NCI-H1048 (cell line): ENCODE measurements at regions not wholly inside any gene's neighbourhood (a gene's known extent, or its start where the extent isn't known, plus 50 kb on each side); places are given as distances from the start of the nearest gene placed in this dataset.
A peak's percentile ranks its signal among the peaks of the same experiment; 100 is the strongest.

Experiments
- DNase-seq: peaks from one replicate; lab custom pipeline; 2025; lab: John Stamatoyannopoulos, UW

DNA sequence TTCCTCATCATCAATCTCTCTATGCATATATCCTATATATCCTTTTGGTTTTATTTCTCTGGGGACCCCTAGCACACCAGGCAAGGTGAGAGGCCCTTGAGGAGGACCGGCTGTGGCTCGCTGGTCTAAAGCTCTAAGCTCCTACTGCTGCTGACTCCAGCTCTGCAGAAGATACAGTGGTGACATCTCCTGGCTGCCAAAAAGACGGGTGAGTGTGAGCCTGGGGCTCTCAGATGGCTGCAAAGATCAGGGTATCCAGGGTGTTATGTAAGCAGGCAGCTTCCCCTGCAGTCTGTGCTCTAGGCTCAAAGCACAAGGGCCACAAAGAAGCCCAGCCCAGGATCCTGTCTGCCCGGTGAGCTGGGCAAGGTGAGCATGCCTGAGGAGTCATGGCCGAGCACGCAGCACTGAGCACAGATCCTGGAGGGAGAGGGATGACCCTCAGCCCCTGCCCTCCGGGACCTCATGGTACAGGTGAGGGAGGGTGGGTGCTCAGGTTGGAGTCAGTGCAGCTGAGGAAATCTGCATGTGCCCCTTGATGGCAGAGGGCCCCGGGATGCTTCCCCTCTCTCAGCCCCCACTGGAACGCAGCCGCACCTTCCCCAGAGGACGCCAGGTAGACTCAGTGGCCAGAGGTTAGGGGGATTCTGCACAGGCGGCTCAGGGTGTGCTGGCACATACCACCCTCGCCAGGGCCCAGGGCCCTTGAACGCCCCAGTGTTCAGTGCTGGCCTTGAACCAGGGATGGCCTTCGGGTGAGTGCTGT lies 95.4 kb upstream of the INSIG1 start:
- no peak for DNase-seq

DNA sequence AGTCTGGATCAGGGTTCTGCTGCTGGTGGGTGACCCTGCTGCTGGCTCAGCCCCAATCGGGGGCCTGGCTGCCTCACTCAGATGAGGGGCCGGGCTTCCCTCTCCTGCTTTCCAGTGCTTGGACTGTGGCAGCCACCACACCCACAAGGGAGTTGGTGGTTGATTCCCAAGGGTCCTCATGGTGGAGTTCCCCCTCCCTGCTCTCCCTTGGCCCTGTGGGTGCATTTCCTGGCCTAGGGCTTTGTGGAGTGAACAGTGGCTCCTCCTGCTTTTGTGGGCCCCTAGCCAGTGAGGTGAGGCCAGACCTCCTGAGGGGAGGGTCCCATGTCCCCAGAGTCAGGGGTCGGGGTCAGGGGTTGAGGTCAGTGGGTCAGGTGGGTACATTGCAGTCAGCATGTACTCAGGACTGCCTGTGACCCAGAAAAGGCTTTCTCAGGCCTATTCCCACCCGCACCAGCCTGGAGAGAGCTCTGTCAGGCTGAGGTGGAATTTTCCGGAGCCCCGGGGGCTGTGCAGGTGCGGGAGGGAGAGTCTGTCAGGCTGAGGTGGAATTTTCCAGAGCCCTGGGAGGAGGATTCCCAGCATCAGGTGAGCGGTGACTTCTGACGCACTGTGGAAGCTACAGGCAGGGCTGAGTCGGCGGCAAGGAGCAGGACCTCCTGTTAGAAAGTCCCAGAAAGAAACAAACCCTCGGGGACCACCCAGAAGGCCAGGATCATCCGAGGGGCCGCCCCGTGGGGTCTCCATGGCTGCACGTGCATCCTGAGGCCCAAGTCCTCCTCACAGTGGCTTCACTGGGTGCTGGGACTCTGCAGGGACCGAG lies 94.4 kb upstream of the INSIG1 start:
- DNase-seq: no peak

DNA sequence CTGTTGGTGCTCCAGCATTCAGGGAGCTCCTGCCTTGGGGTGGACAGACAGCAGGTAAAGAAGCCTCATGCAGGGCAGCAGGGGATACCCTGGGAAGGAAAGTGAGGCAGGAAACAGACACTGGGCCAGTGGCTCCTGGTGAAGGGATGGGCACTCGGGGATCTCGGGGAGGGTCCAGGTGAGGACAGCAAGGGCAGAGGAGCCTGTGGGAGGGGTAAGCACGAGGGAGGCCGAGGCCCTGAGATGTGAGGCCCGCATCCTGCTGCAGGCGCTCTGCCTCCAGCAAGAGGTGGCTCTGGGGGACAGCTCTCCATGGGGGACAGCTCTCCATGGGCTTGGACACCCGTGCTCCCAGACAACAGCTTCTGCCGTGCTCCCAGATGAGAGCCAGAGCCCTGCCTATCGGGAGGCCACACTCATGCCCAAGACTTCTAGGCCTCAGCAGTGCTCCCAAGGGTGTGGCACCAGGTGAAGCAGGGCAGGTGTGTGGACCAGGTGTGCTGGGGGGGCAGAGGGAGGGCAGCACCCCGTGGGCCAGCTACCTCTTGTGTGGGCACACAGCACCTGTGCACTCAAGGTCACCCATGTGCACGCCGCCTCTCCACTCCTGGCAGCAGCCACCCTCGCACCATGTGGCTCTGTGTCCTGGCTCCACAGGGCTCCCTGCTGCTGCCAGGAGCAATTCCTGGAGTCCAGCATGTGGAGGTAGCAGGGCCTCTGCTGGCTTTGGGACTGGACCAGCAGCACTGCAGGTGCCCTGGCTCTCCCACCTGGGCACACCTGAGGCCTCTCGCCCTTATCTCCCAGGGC lies 93.6 kb upstream of the INSIG1 start:
- no peak for DNase-seq

DNA sequence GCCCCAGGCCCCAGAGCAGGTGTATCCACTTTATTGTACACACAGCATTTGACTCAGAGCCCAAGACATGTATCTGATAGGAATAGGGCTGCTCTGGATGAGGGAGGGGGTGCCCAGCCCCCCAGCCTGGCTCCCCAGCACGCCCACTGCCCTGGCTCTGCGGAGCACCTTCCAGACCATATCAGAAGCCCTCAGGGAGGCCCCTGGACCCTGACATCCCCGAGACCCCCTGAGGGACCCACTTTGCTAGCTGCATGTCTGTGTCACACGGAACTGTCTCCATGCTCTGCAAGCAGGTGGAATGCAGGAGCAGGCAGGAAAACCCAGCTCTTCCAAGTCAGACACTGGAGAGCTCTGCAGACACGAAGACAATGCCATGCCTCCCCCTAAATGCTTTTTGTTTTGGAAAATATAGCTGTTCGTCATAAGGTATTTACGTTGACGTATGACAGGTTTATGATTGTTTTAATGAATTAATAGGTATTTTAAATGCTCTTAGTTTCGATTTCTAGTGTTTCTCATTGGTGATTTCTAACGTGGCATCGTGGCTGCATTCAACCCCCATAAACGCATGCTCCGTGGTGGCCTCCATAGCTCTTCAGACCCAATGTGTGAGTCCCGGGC lies 92.8 kb upstream of the INSIG1 start:
- DNase-seq: no peak

DNA sequence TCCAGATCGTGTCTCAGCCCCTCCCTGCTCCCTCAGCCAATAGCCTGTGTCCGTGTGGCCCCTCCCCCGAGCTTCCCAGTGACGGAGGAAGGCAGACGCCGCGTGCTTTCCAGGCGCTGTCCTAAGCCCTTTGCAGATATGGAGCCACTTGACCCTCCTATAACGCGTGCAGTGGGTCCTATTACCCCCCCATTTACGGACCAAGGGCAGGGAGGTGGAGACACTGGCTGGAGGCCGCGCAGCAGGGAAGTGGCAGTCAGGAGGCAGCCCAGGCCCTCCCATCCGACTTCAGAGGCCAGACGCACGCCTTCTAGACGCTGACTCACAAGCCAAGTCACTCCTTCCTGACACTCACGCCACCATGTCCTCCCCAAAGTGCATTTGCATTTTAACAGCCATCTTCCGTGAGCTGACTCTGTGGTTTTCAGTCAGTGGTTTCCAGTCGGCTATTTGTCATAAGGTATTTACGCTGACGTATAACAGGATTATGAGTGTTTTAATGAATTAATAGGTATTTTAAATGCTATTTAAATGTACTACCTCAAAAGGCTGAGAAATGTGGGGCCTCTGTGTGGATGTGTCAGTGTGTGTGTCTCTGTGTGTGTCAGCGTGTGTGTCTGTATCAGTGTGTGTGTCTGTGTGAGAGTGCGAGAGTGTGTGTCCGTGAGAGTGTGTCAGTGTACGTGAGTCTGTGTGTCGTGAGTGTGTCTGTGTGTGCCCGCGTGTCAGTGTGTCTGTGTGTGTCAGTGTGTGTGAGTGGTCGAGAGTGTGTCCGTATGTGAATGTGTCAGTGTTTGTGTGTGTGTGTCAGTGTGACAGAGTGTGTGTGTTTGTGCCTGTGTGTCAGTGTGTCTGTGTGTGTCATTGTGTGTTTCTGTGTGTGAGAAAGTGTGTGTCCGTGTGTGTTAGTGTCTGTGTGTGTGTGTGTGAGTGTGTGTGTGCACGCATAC lies 92.0 kb upstream of the INSIG1 start:
- peak; percentile 41 for DNase-seq

DNA sequence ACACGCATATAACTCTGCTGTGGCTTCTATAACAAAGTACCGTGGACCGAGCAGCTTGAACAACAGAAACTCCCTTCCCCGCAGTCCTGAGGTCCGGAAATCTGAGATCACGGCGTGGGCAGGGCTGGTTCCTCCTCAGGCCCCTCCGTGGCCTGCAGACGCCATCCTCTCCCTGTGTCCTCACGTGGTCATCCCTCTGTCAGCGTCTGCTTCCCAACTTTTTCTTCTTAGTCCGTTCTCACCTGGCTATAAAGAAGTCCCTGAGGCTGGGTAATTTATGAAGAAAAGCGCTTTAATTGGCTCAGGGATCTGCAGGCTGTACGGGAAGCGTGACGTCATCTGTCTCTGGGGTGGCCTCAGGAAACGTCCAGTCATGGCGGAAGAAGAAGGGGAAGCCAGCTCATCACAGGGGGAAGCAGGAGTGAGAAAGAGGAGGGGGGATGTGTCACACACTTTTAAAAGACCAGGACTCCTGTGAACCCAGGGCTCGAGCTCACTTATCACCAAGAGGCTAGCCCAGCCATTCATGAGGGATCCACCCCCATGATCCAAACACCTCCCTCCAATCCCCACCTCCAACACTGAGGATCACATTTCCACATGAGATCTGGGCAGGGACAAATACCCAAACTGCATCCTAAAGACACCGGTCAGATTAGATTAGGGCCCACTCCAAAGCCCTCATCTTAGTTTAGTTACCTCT lies 91.2 kb upstream of the INSIG1 start:
- DNase-seq: no peak

DNA sequence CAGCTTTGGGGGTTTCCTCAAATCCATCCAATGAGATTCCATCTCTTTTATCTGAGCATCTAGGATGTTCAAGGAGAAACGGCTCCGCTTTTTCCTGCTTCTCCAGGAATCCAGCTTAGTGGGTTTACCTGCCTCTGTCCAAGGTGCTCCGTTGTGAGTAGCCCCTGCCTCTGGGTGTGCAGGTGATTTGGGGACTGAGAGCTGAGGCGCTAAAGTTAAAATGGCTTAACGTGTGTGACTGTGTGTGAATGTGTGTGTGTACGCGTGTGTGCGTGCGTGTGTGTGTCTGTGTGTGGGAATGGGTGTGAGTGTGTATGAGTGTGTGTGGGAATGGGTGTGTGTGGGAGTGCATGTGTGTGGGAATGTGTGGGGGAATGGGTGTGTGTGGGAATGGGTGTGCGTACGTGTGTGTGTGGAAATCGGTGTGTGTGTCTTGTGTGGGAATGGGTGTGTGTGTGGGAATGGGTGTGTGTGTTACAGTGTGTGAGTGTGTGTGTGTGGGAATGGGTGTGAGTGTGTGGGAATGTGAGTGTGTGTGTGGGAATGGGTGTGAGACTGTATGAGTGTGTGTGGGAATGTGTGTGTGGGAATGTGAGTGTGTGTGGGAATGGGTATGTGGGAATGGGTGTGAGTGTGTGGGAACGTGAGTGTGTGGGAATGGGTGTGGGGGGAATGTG lies 90.2 kb upstream of the INSIG1 start:
- no peak for DNase-seq

DNA sequence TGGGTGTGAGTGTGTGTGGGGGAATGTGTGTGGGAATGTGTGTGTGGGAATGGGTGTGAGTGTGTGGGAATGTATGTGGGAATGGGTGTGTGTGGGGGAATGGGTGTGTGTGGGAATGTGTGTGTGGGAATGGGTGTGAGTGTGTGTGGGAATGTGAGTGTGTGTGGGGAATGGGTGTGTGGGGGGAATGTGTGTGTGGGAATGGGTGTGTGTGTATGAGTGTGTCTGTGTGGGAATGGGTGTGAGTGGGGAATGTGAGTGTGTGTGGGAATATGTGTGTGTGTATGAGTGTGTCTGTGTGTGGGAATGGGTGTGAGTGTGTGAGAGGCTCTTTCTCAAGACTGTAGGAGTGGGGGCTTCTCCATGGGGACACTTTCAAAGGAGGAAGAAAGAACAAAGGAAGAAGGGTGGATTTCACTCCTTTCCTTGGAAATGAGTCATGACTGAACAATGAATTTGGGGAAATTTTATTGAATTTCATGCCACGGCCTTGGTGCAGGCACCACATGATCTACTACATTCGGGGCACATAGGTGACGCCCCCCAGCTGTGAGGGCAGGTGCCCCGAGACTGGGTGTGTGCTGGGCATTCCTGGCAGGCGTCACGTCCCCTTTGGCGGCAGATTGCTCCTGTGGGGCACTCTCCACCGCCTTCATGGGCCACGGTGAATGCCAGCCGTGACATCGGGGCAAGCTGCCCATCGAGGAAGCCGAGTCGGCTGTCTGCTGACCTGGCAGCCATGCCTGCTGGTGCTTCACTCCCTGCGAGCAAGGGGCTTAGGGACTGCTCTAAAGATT lies 88.8 kb upstream of the INSIG1 start:
- DNase-seq: no peak

DNA sequence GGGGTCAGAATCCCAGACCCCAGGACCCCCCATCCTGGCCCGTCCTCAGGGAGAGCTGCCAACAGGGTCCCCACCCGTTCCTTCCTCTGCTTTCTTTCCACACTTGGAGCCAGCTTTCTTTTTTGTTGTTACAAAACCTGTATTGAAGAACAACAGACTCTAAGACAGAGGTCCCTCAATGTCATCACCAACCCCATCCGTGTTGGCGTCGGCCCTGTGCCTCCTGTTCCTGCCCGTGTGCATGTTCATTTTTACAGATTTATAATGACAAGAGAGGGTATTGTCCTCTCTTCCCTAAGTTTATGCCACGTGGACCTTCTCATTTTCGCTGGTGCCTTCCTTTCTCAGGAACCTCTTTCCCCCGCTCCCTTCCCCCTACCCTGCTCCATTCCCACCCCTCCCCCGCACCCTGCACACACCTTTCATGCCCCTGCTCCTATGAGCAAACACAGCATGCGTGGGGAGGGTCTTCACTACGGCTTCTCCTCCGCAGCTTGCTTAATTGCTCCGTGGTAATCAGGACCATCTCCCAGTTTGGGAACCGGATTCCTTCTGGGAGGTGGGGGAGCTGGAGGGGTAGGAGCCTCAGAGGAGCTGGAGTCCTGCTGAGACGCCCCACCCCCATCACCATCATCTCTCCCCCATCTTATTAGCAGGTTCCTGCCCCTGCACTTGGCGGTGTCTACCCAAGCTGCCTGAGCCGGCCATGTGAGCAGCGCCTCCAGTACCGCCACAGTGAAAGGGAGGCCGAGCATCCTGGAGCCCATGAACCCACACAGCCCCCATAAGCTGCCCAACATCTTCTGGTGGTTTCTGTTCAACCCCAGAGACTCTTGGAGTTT lies 88.0 kb upstream of the INSIG1 start:
- DNase-seq: no peak

DNA sequence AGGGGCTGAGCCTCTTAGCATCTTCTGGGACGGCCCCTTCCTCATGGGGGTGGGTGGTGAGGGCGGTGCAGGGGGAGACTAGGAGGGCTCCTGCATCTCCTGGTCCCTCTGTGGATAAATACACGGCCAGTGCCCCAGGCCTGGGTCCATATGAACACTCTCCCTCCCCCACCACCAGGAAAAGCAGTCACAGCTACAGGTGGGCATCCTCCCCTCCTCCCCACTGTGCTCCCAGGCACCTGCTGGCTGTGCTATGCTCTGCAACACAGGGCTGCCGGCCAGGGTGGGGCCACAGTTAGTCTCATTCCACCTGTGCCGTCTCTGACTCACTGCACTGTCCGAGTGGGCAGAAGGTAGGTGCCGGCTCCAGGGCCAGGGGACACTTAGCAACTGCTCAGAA lies 87.3 kb upstream of the INSIG1 start:
- no peak for DNase-seq

DNA sequence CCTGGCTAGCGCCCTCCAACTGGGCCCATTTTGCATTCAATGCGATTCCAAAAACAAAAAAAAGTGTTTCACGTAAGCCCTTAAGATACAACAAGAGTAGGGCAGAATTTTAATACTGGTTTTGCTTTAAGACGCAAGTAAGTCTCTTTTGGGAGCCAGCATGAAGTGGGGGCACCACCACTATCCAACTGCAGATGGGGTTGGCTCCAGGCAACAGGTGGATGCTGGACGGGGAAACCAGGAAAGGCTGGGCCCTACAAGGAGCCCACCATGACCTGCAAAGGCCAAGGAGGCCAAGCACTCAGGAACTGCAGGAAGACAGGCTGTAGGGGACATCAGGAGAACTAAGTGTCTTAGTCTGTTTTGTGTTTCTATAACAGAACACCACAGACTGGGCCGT lies 86.5 kb upstream of the INSIG1 start:
- DNase-seq: no peak

DNA sequence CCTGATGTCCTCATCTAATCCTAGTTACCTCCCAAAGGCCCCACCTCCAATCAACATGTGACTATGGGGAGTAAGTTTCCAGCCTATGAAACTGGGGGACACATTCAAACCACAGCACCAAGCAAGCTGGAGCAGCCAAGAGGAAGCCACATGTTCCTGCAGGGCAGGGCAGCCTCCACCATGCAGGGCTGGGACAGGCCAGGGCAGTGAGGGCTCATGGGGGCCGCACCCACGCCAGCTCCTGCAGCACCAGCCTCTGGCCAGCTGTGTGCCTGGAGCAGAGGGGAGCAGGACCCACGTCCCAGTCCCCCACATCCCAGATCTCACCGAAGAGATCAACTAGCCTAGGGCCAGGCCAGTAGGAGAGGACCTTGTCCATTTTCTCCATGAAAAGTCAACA lies 85.9 kb upstream of the INSIG1 start:
- DNase-seq: no peak

DNA sequence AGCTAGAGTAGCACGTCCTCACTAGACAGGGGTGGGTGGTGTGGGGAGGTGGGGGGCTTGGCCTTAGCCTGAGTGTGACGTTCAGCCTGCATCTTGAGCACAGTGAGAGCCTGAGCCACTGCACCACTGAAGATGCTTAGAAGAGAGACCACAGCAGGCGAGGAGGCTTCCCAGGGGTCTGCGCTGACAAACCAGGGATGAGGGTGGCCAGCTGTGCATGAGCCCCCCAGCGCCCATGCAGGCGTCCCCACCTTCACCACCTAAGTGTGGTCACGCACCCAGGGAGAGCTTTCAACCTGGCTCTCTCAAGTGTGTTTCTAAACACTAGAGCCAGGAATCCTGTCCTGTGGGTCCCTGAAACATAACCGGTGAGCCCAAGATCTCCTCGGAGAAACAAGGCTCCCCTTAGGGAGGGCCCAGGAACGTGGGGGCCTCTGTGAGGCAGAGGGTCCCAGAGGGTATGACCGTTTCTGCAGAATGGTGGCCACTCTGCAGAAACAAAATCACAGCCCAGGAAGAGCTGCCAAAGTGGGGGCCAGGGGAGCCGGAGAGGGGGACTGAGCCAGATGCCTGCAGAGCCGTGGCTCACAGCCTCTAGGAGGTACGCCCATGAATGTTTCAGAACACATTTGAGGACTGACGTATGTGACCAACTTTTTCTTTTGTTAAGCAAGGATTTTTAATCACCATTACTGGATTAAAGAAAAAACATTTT lies 85.2 kb upstream of the INSIG1 start:
- no peak for DNase-seq

DNA sequence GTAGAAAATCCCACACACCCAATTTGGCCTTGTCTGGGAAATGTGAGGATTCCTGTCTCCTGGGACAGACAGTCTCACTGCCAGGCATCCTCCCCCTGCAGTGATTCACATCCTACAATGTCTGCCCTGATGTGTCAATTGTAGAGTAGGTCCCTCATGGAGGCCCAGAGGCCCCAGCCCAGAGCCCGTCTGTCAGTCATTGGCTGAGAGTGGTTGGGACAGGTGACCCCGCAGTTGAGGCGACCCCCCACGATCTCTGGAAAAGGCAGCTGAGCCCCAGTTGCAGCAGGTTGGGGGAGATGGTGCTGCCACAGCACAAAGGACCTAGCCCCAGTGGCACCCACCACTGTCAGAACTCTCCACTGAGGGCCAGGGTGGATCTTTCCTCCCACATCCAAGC lies 84.3 kb upstream of the INSIG1 start:
- DNase-seq: no peak

DNA sequence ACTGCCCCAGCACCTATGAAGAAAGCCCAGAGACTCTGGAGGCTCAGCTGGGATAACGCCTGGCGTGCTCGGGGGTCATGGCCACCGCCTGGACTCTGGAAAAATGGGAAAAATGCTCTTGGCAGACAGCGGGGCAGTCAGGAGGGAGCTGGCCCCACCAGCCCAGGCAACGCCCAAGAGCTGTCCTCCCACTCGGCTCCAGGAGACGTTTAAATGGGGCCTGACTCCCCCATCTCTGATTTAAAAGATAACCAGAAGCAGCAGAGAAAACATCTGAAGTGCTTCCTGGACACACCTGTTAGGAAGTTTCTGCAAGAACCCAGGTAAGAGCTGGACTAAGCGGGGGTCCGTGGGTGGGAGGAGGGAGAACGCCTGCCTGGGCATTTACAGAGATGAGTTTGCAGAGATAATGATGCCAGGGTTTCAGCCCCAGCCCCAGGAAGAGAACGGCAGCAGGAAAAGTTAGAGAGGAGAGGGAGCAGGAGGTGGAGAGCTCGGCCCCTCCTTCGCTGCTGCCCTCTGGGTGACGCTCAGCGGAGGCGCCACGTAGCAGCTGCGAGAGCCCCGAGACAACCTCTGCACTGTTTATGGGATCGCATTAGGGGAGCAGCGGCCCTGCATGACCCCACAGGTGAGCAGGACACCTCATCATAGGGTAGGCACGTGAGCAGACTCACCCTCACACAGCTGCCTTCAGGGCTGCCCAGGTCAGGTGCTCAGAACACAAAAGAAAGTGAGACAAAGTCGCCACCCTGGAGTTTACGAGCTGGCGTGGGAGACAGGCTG lies 83.5 kb upstream of the INSIG1 start:
- DNase-seq: no peak

DNA sequence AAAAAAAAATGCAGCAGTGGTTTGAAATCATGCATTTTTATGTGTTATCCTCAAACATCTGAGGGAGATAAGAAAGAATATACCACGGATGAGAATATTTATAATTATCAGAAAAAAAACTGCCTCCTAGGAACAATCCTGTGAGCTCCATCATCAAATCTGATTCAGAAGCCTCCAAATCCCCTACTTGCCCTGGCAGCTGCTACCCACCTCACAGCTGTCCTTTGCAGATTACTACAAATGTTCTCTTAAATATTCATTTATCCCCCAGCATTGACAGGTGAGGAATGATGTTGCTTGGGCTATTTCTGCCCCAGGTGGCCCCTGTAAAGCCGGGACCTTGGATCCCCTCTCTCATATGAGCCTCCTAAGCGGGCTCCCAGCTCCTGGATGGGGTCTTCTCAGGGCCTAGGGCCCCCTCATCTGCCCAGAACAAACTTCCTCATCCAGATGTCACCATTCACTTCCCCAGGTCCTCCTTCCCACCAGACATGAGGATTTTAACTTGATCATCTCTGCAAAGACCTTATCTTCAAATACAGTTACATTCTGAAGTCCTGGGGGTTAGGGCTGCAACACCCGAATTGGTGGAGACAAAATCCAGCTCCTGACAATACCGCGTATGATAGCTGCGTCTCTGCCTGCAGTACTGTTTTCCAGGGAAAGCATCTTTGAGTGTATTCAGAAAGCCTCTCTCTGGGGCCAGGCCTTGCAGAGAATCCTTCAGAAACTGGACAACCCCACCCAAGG lies 81.9 kb upstream of the INSIG1 start:
- no peak for DNase-seq
